Stomach (tissue), 8 donors: ENCODE measurements at regions not wholly inside any gene's neighbourhood (a gene's known extent, or its start where the extent isn't known, plus 50 kb on each side); places are given as distances from the start of the nearest gene placed in this dataset.
A peak's percentile ranks its signal among the peaks of the same experiment; 100 is the strongest.

Experiments used
- DNase-seq, 2 donors: peaks; one replicate each; pipeline versions ENCODE4 v3.0.0 to v3.0.0-alpha.2; 2013 to 2019
- H3K27ac ChIP-seq, 5 donors: fragments of 200-600 bp in 4 of 5; sonication (generic) in 4 of 5; one replicate each; pipeline ENCODE4 v1.5.1; 2013 to 2019; ENCODE audit warnings: mild to moderate bottlenecking in 1 of 5, moderate library complexity in 1 of 5
- H3K27me3 ChIP-seq, 3 donors: fragments of 200-600 bp; sonication (generic); one replicate each; pipeline ENCODE4 v1.5.1; 2017 to 2019; ENCODE audit warnings: mixed run types in 1 of 3
- H3K36me3 ChIP-seq, 4 donors: fragments of 200-600 bp; sonication (generic); 1 replicate in 3 of 4; 2 replicates in 1 of 4; pipeline ENCODE4 v1.5.1; 2016 to 2019
- H3K4me1 ChIP-seq, 4 donors: fragments of 200-600 bp; sonication (generic); one replicate each; pipeline ENCODE4 v1.5.1; 2016 to 2019
- H3K4me3 ChIP-seq, 4 donors: fragments of 200-600 bp; sonication (generic) in 3 of 4; one replicate each; pipeline ENCODE4 v1.5.1; 2016 to 2019; ENCODE audit warnings: mild to moderate bottlenecking in 1 of 4
- H3K9me3 ChIP-seq, 4 donors: fragments of 200-600 bp; sonication (generic); one replicate each; pipeline ENCODE4 v1.5.1; 2016 to 2019
- CTCF ChIP-seq, 7 experiments: fragments of 450-650 bp in 4 of 7; fragments of 200-600 bp in 3 of 7; sonication (generic) in 3 of 7; IDR thresholded peaks; one replicate each; pipeline ENCODE4 v1.5.1; 2016 to 2019; ENCODE audit warnings: antibody characterized with exemption in 7 of 7, control low read depth in 2 of 7, mild to moderate bottlenecking in 1 of 7
- EP300 ChIP-seq: sonication (generic); formaldehyde crosslinking; IDR thresholded peaks from one replicate; pipeline ENCODE4 v1.6.1; 2017; ENCODE audit warnings: antibody characterized with exemption
- POLR2A ChIP-seq, 4 donors: fragments of 450-650 bp; IDR thresholded peaks; one replicate each; pipeline ENCODE4 v1.6.1; 2016; ENCODE audit warnings: antibody characterized with exemption in 4 of 4, control low read depth in 2 of 4, mild to moderate bottlenecking in 1 of 4, moderate library complexity in 1 of 4
- POLR2AphosphoS5 ChIP-seq, 3 donors: sonication (generic); formaldehyde crosslinking; IDR thresholded peaks; one replicate each; pipeline ENCODE4 v1.6.1; 2016; ENCODE audit warnings: antibody characterized with exemption in 3 of 3
- WGBS, 5 donors: extraction: QIAGEN DNeasy Blood & Tissue Kit in 3 of 5; methylation state at CpG; one replicate each; pipeline versions ENCODE4 v1.1.5 to v1.1.7; 2013 to 2018; 5-methylcytosine and 5-hydroxymethylcytosine counted together
- intact Hi-C: fragments of 100-400 bp; cut with DNase I; formaldehyde crosslinking; loops from one replicate; pipeline ENCODE4 v1.15.1; 2023; ENCODE audit warnings: low total_unique reads
- donor health status: healthy with polysubstance abuse.
- donor health status: Bipolar disorder and iron deficiency.
- donor health status: healthy.

- Histone ChIP-seq H3K4me1 (no peaks in the 10 kb centered on the region), H3K4me3 (no peak overlapping the region), H3K36me3 (no peaks in the 10 kb centered on the region), H3K27ac (no peak overlapping the region), H3K27me3 (no peaks in the 10 kb centered on the region), H3K9me3 (no peaks in the 10 kb centered on the region)
- intact Hi-C loops = no loop called here
- DNase-seq = no peak
- 89 to 92% (median 90%) methylated on average over 4 of the region's 4 CpGs for WGBS, 5 donors
- no peak for TF ChIP-seq EP300
- TF ChIP-seq POLR2A (IDR thresholded peaks at IDR 0.05) = no peak
- no peak for TF ChIP-seq CTCF (IDR thresholded peaks at IDR 0.05)
- no peak for TF ChIP-seq POLR2AphosphoS5 (IDR thresholded peaks at IDR 0.05)
Measured at GRCh38 chr10:2410049-2410448, 657.3 kb upstream of the PFKP start.

DNA sequence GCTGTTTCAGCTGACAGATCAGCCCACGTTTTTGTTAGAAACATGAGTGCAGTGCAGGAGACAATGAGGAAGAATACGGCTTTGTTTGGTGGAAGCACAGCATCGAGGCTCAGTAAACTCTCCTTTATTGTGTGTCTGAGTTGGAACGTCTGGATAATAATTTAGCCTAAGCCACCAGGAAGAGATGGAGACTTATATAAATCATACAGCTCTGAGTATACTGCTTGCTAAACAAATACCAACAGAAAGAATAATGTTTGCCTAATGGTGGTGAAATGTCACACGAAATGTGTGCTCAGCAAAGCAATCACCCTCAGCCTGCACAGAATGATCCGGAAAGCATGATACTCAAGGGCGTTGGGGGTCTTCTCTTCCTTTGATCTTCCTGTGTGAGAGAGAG lies 664.1 kb upstream of the ADARB2 start:
- WGBS, 5 donors = 17 to 36% (median 22%) methylated on average over 7 of the region's 7 CpGs
- TF ChIP-seq POLR2A (IDR thresholded peaks at IDR 0.05) = no peak
- TF ChIP-seq POLR2AphosphoS5 (IDR thresholded peaks at IDR 0.05) = no peak
- TF ChIP-seq CTCF (IDR thresholded peaks at IDR 0.05) = no peak
- no peak for TF ChIP-seq EP300
- Histone ChIP-seq H3K27me3 (peaks cover 0 to 5% (median 0%) of the 10 kb centered on the region in 3 donors), H3K36me3 (no peaks in the 10 kb centered on the region), H3K4me3 (no peak overlapping the region), H3K27ac (no peak overlapping the region), H3K9me3 (no peaks in the 10 kb centered on the region), H3K4me1 (no peaks in the 10 kb centered on the region)
- peak in 1 of 2 donors; percentile 7 for DNase-seq
- intact Hi-C loops = no loop called here

- intact Hi-C loops = no loop called here
- DNase-seq = no peak
- TF ChIP-seq POLR2AphosphoS5 (IDR thresholded peaks at IDR 0.05) (no peak), POLR2A (IDR thresholded peaks at IDR 0.05) (no peak), EP300 (no peak)
- WGBS, 5 donors = 55 to 81% (median 67%) methylated on average over 4 of the region's 4 CpGs
- H3K9me3 ChIP-seq = no peaks in the 10 kb centered on the region
- H3K36me3 ChIP-seq = no peaks in the 10 kb centered on the region
- no peaks in the 10 kb centered on the region for H3K4me1 ChIP-seq
- peaks cover 0 to 9% (median 0%) of the 10 kb centered on the region in 3 donors for H3K27me3 ChIP-seq
- H3K4me3 ChIP-seq = no peak overlapping the region
- H3K27ac ChIP-seq = no peak overlapping the region
Measured at GRCh38 chr10:2399482-2399881, 662.2 kb upstream of the ADARB2 start.

DNA sequence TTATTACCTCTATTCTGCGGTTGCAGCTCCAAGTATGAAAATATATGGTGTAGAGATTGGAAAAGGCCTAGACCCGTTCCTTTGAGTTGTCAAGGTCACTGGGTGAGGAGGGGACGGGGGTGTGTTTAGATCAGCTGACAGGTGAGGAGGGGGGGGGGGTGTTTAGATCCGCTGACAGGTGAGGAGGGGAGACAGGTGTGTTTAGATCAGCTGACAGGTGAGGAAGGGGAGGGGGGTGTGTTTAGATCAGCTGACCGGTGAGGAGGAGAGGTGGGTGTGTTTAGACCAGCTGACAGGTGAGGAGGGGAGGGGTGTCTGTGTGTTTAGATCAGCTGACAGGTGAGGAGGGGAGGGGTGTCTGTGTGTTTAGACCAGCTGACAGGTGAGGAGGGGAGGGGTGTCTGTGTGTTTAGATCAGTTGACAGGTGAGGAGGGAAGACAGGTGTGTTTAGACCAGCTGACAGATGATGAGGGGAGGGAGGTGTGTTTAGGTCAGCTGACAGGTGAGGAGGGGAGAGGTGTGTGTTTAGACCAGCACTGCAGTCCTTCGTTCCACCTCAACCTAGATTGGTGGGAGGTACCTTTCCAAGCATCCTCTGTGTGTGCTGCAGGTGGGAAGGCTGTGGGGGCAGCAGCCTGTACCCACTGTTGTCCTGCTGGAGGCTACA lies 655.0 kb upstream of the ADARB2 start:
- H3K9me3 ChIP-seq = no peaks in the 10 kb centered on the region
- no peaks in the 10 kb centered on the region for H3K36me3 ChIP-seq
- H3K27me3 ChIP-seq = peaks cover 0 to 9% (median 0%) of the 10 kb centered on the region in 3 donors
- no peak overlapping the region for H3K4me3 ChIP-seq
- H3K4me1 ChIP-seq = no peaks in the 10 kb centered on the region
- 39 to 55% (median 47%) methylated on average over 4 to 6 of the region's 6 CpGs for WGBS, 5 donors
- intact Hi-C loops = no loop called here
- DNase-seq = peak in 1 of 2 donors; percentile 6
- no peak overlapping the region for H3K27ac ChIP-seq
- no peak for TF ChIP-seq CTCF (IDR thresholded peaks at IDR 0.05)
- TF ChIP-seq EP300 = no peak
- TF ChIP-seq POLR2A (IDR thresholded peaks at IDR 0.05) = no peak
- TF ChIP-seq POLR2AphosphoS5 (IDR thresholded peaks at IDR 0.05) = no peak

DNA sequence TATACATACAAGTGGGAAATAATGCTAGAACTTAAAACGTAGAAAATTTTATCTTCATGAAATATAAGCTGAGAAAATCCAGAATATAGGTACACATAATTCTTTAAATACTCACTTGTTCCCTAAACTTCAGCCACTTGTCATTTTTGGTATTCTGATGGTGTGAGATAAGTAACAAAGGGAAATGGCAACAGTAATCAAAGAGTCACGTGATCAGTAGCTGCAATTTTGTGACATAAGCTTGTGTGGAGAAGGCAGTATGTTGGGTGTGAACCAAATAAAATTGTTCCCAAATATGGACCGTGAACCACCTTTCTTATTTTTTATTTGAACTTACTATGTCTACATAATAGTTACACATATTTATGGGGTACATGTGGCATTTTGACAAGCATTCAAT lies 650.3 kb upstream of the ADARB2 start:
- H3K27ac ChIP-seq = no peak overlapping the region
- H3K4me1 ChIP-seq = no peaks in the 10 kb centered on the region
- H3K9me3 ChIP-seq = peaks cover 0 to 6% (median 3%) of the 10 kb centered on the region in 4 donors
- no peak overlapping the region for H3K4me3 ChIP-seq
- intact Hi-C loops = no loop called here
- no peak for TF ChIP-seq CTCF (IDR thresholded peaks at IDR 0.05)
- no peak for TF ChIP-seq EP300
- no peak for TF ChIP-seq POLR2AphosphoS5 (IDR thresholded peaks at IDR 0.05)
- TF ChIP-seq POLR2A (IDR thresholded peaks at IDR 0.05) = no peak
- H3K27me3 ChIP-seq = no peaks in the 10 kb centered on the region
- no peaks in the 10 kb centered on the region for H3K36me3 ChIP-seq
- DNase-seq = no peak
- WGBS, 5 donors = 50 to 70% (median 62%) methylated on average over 3 of the region's 3 CpGs
